HG03108 (cell line): ENCODE measurements at regions not wholly inside any gene's neighbourhood (a gene's known extent, or its start where the extent isn't known, plus 50 kb on each side); places are given as distances from the start of the nearest gene placed in this dataset.

Experiments
- ATAC-seq: cut with Tn5 transposase; IDR thresholded peaks from one replicate; pipeline ENCODE4 v1.9.1; 2021; ENCODE audit warnings: moderate library complexity; ENCODE audit not compliant: unreplicated experiment

DNA sequence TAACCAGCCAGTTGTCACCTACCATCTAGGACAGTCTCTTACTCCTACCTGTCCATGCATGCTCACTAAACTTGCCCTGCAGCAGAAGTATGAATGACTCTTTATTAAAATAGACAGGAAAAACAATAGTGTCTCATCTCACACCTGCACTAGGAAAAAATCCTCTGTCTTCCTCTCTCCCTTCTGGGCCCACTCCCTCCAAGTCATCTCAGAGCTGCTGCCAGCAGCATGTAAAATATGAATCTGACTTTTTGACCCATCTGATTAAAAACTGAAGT lies 93.5 kb upstream of the THBS1 start:
- no peak for ATAC-seq

DNA sequence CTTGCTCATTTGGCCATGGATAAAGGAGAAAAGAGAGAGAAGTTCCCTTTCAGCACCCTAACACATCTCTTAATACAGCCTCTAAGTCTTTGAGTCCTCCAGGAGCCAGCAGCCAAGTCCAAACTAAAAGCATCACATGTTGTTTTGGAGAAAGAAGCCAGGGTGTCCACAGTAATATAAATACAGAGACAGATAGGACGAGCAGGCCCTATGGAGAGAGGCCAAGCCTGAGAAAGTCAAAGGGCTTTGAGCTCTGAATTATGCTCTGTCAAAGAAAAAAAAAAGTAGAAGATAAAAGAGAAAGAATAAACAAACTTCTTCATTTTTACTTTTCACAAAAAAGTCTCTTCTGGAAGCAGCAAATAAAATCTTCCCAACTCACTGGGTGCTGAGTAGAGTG lies 92.4 kb upstream of the THBS1 start:
- no peak for ATAC-seq

DNA sequence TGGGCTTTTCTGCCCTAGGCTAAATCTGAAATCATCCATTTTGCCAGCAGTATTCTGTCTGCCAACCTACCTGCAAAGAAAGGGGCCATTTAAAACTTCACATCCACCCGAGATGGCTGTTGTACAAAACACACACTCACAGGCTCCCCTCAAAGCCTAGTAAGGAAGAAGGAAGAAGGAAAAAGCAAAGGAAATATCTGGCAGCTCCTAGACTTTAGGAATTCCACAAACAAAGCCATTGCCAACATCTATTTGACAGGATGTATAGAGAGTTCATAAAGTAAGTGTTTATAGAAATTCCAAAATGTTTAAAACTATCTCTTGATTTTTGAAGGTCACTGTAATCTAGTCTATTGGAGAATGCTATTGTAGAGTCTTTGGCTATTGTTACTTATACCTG lies 91.9 kb upstream of the THBS1 start:
- no peak for ATAC-seq

DNA sequence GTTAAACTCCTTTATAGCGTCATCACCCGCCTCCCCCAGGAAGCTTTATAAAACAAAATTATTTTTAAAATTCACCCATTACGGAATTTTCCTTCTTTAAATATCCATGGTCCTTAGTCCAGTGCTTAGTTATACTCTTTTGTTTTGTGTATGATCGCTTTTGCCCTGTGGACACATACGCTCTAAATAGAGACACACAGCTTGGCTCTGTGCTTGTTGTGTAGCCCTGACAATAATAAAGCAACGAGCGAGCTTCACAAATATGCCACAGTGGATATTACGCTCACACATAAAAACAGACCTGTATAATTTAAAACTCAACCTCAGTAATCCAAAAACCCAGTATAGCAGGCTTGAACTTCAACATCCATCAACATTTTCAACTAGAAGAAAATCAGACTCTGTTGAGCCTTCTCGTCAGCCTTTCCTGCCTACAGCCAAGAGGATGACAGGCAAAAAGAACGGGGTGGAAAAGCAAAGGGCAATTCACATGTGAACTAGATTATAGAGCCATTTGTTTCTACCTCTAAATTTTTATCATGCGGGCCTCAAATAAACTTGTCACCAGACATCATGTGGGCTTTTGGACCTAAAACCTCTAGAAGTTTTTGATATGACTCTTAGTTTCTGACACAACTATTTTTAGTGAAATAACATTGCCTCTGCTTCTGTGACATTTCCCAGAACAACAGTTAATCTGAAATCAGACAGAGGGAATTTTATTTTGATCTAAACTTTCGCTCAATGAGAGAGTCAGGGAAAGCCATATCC lies 89.6 kb upstream of the THBS1 start:
- ATAC-seq: no peak

DNA sequence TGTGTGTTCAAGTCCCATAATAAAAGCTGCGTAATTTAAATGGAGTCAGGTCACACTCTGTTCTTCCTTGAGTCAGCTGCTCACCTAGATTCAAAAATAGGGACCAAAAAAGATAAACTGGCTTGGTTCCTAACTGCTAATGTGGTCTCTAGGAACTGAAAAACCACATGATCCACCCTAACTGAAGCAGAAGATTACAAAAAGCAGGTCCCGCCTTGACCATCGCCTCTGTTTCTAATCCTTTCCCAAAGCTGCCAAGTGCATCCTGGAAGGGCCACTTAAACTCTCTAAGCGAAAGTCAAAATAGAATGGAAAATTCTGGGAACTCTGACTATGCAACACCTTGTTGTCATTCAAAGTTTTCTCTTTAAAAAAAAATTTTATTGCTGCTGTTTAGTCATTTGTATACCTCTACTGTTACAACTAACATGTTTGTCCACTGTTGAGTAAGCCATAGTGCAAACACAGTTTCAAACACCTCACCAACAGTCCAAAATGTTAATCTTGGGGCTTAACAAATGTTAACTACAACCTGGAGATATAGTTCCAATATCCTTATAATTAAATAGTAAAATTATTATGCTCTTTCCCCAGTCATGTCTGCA lies 88.9 kb upstream of the THBS1 start:
- ATAC-seq: no peak

DNA sequence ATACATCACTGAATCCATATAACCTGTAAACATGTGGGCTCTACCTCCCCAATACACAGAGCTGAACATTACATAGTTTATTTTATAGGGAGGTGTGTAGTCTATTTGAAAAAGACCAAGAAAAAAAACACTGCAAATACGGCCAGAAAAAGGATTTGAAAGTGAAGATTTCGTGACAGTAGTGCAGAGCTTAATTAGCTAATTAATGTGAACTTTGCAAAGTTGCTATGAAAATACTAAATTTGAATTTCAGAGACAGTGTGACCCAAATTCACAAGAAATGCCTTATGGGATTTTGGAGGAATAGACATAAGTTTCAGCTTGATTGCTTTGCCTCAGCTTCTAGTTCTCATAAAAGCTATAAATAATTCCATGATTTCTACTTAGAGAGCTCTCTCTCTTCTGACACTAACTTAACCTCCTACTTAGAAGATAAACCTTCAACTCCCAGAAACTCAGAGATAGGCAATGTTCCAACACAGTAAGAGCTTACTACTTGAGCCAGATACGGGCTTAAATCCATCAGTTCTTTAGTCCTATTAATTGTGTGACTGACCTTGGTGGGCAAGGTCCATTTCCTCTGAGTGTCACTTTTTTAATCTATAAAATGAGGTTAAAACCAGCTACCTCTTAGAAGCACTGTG lies 87.3 kb upstream of the THBS1 start:
- no peak for ATAC-seq

DNA sequence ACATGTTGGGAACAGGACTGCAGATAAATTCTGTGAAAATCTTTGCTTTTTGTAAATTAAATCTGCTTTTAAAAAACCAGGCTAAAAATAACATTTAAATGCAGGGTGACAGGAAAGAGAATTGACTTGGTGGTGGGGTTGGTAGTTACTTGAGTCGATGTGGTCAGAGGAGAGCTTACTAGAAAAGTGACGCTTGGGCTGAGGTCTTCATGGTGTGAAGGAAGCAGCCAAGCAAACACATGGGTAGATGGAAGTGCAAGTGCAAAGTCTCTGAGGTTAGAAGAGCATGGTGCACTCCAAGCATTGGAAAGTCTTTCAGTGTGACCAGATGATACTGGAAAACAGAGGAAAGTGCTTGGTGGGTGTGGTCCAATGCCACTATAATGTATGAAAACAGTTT lies 86.4 kb upstream of the THBS1 start:
- no peak for ATAC-seq

DNA sequence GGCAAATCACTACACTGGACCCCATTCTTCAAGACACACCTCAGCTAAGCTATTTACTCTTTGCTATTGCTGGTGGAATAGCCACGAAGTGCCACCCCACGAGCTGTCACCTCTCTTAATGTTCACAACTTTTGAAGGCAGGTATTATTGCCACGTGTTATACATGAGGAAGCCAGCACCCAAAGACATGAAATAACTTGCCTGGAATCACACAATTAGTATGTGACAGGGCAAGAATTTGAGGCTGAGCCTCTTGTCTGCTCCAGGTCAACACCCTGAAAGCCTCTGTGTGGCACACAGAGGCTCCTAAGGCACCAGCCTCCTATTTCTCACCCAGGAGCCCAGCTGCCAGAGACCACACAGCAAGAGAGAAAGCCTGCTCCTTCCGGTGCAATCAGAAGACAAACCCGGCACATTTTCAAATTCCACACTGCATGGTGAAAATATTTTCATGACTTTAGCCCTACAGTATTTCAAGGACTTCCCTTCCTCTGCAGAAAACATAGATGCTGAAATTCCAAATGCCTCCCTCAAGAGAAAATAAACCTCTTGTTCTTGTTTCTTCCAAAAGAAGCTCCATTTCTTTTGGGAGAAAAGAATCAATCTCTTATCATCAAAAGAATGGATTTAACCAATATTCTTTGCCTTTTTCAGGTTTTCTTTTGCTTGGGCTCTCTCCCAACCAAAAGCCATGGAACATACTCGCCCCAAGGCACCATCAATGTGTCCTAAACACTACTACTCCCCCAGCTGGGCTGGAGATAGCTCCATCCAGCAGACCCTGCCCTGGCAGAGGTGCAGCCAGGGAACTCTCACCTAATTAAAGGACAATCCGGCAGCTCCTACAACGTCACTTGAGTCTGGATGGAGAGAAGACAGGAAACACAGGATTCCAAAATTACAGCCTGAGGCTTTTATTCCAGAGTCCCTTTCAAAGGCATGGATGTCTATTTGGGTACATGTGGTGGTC lies 84.7 kb upstream of the THBS1 start:
- ATAC-seq: no peak

DNA sequence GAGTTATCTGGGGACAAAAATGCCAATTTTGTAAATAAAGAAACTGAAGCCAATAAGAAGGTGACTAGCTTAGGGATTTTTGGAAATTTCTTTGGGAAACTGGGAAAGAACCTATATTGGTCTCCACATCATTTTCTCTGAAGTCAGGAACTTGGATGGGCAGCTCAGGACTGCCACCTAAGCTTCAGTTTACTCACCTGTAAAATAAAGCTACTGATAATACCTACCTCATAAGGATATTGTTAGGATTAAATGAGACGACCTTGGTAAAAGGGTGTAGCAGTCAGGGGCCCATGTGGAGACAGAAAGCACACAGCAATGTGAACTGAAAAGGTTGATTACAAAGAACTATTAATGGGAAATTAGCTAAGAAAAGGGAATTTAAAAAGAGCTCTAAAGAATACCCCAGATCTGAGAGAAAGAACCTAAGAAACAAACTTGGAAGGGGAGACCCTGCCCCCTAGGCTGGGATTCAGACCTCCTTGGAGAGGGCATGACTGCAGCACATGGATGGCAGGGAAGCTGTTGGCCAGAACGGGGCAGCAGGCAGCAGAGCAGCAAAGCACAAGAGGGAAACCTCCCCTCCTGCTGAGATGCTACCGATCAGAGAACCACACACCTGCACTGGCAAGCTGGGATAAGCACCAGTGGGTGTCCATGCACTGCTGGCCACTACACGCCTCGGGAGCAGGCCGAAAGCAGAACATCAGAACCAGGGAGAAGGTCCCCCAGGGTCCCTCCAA lies 83.7 kb upstream of the THBS1 start:
- no peak for ATAC-seq

DNA sequence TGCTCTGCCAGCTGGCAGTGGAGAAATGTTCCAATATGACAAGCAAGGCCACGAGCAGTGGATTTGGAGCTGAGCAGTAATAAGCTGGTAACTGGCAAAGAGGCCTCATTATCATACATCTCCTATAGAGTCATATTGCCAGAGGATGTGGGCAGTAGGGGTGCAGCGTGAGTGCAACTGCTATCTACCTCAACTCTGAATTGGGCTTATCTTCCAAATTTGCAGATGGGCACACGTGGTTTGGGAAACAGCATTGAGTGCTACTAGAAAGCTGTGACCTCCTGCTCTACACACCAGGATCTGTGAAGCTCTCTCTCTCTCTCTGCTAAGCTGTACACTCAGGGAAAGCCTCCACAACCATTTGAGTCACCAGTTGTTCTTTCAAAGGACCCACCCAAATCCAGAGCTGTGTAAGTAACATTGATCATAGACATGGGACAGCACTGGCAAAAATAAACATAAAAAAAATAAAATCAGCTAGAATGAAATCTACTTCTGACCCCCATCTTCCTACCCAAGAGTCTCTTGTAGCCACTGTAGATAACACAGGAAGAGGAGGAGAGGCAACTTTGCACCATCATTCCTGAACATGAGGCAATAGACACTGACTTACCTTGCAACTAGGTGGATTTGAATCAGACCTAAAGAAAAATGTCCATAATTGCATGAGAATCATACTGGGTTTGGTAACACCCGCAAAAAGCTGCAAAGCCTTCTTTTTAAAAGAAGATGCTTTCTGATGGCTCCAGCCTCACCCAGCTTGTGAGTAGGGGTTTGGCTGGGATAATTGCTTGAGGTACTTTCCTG lies 82.9 kb upstream of the THBS1 start:
- ATAC-seq: no peak

DNA sequence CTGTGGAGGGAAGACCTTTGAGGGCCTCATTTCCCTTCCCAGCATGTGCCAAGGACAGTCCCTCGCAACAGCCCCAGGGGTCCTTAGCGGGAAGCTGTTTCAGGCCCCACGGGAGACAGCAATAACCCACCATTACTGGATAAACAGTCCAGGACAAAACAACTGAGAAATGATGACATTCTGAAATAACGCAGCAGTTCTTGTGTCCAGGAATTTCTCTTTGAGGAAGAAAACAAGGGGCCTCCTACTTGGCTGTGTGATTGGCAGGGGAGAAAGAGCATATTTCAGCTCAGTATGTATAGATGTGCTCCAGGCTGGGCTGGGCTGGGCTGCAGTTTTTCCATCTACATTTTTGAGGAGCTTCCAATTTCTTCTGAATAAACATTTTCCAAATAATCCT lies 82.2 kb upstream of the THBS1 start:
- ATAC-seq: no peak

DNA sequence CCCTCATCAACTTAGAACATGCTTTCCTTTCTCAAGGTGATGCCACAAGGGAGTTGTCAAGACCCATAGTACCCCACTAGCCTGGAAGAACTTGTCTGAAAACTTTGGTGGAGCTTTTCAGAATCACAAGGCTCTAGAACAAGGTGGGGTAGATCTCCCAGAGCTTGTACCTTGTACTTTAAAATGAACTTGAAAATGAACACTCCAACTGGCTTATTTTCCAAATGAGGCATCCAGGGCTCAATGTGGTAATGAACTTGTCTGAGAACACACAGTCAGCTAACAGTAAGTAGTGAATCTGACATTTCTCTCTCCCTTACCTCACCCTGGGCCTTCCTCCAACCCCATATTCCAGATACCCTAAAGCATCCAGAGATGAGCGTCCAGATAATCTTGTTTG lies 81.8 kb upstream of the THBS1 start:
- ATAC-seq: no peak

DNA sequence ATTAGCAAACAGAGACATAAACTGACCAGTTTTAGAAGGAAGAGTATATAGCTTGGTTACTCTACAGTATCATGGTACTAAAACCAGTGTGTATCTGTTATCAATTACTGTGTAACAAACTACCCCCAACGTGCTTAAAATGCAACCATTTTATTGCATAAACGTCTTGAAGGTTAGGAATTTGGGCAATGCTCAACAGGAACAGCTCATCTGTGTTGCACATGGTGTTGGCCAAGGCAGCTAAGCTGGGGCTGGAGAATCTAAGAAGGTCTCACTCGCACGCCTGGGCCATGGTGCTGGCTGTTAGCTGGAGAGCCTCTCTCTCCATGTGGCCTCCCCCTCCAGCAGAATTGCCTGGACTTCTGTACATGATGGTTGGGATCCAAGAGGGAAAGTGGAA lies 81.2 kb upstream of the THBS1 start:
- ATAC-seq: no peak

DNA sequence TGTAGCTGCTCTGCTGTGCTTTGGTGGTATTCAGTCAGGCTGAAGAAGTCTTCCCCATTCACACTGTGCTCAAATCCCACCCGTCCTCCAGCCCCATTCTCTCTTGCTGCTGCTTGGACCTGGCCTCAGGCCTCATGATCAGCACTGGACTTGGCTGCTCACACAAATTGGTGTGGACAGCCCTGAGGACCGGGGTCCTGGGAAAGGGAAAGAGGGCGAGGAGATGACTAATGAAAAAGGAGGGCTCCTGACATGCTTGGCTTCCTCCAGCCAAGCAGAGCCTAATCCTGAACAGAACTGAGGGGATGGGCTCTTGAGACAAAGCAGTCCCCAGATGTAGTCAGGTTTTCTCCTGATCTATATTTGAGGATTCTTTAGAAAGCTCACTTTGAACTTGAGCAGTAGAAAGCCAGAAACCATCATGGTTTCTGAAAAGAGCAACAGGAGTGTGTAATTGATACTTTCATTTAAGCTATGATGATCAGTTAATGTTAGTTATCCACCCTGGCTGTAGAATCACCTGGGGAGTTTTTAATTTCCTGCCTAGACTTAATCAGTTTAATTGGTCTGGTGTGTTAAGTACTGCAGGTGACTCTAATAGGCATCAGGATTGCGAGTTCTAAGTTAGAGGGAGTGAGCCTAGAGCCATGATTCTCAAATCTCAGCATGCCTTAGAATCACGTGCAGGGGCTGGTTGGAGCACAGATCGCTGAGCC lies 79.4 kb upstream of the THBS1 start:
- ATAC-seq: no peak

DNA sequence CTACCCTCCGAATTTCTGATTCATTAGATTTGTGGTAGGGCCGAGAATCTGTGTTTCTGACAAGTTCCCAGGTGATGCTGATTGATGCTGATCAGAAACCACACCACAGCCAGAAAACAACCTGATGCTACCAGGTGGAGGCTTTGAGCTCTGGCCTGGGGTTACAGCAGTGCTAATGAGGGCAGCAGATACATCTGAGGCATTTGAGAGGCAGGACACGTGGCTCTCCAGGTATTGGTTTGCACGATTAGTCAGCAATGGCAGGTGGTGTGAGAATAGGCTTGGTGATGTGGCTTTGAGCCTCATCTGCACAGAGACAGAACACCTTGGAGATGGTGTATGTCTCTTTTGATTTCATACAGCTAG lies 78.8 kb upstream of the THBS1 start:
- ATAC-seq: no peak

DNA sequence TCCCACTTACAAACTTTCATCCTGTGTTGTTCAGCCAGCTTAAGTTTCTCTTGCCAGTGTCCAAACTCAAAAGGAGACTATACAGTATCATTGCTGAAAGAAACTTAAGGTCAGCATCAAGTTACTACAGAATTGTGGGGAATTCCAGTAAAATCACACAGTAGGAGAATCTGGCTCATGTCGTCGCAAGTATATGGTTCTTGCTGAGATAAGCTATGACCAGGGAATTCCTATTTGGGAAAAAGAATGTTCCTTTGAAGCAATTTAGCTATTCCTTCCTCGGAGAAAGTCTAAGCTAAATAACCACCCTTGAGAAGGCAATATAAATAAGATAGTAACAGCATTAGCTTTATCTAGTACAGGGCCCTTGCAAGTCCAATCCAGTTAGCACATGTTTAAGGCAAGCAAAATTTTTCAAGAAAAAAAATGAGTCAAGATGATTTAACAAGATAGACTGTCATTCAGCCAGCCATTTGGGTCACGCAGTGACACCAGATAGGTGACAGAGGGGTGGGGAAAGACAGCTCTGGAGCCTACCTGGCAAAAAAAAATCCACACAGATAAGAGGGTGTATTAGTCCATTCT lies 78.2 kb upstream of the THBS1 start:
- ATAC-seq: no peak

DNA sequence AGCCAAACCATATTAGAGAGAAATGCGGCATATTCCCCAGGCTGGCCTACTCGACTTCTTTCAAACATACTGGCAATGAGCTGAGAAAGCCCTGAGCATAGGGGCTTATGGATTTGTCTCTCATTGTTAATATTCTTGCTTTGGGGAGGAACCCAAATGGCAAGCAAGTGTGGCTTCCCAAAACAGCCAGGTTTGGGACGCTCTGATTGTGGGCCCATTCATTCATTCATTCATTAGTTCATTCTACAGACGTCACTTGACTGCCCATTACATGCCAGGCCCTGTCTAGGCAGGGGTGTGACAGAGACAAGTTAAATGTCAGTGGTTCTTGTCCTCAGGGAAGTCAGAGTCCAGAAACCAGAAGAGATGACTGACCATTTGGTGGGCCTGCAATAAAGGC lies 77.4 kb upstream of the THBS1 start:
- no peak for ATAC-seq

DNA sequence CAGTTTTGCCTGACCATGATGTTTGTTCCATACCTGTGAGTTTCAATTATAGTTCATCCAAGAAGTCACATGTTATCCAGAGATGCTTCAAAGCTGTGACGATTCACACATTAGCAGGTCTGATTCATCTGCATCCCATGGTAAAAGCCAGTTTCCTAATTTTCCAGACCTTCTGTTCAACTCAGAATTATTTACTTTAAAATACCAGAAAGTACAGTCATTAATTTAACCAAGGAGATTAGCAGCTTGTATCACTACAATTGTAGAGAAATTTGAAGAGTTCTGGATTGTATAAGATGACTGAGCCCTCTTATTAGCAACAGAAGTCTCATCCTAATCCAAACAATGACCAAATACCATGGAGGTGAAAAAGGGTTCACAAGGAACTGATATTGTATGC lies 76.1 kb upstream of the THBS1 start:
- ATAC-seq: no peak

DNA sequence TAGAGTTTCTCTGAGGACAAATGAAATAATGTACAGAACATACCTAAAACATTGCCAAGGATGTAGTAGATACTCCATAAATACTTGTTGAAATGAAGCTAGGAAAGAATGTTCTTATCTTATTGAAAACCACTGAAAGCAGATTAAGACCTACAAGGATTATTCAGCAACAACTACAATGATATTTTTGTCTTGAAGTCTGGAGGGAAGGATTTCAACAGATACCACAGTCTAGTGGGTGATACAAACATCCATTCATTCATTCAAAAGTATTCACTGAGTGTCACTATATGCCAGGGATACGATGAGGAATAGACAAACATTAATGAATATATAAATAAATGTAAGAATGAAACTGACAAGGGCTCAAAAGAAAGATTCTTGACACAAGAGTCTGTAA lies 74.7 kb upstream of the THBS1 start:
- ATAC-seq: no peak
